Ascending aorta (tissue), 2 donors: ENCODE measurements at regions not wholly inside any gene's neighbourhood (a gene's known extent, or its start where the extent isn't known, plus 50 kb on each side); places are given as distances from the start of the nearest gene placed in this dataset.

ENCODE experiments used
- DNase-seq, 2 donors: peaks; one replicate each; pipeline ENCODE4 v3.0.0-alpha.2; 2019; ENCODE audit warnings: low spot score in 2 of 2
- H3K27ac ChIP-seq, 2 donors: fragments of 200-600 bp; sonication (generic); one replicate each; pipeline ENCODE4 v1.5.1; 2016 to 2017; ENCODE audit warnings: mild to moderate bottlenecking in 1 of 2
- H3K27me3 ChIP-seq: fragments of 200-600 bp; sonication (generic); one replicate; pipeline ENCODE4 v1.5.1; 2017
- H3K36me3 ChIP-seq, 2 donors: fragments of 200-600 bp; sonication (generic); one replicate each; pipeline ENCODE4 v1.5.1; 2016
- H3K4me1 ChIP-seq, 2 donors: fragments of 200-600 bp; sonication (generic); one replicate each; pipeline ENCODE4 v1.5.1; 2016 to 2017; ENCODE audit warnings: mild to moderate bottlenecking in 1 of 2
- H3K4me3 ChIP-seq, 2 donors: fragments of 200-600 bp; sonication (generic); one replicate each; pipeline ENCODE4 v1.5.1; 2016 to 2017; ENCODE audit warnings: mild to moderate bottlenecking in 1 of 2
- H3K9me3 ChIP-seq, 2 donors: fragments of 200-600 bp; sonication (generic); one replicate each; pipeline ENCODE4 v1.5.1; 2016
- CTCF ChIP-seq, 3 experiments: fragments of 200-600 bp in 2 of 3; fragments of 450-650 bp in 1 of 3; sonication (generic) in 2 of 3; IDR thresholded peaks; one replicate each; pipeline ENCODE4 v1.5.1; 2016 to 2019; ENCODE audit warnings: antibody characterized with exemption in 3 of 3, mild to moderate bottlenecking in 1 of 3, moderate library complexity in 1 of 3
- intact Hi-C: fragments of 100-400 bp; cut with DNase I; formaldehyde crosslinking; loops from one replicate; pipeline ENCODE4 v1.15.1; 2023

- no peaks in the 10 kb centered on the region for H3K36me3 ChIP-seq
- H3K27me3 ChIP-seq, result no peaks in the 10 kb centered on the region
- TF ChIP-seq CTCF (IDR thresholded peaks at IDR 0.05), result no peak
- H3K27ac ChIP-seq, result no peak overlapping the region
- H3K4me1 ChIP-seq, result peaks cover 3 to 4% of the 10 kb centered on the region in 2 donors
- no peak overlapping the region for H3K4me3 ChIP-seq
- DNase-seq, result peak in 1 of 2 donors; percentile 72
- no peaks in the 10 kb centered on the region for H3K9me3 ChIP-seq
- intact Hi-C loops, result no loop called here
These were observed 122.5 kb downstream of the PHLDA1 start for GRCh38 chr12:75908961-75909605.

- no peak overlapping the region for H3K27ac ChIP-seq
- peaks cover 3 to 4% of the 10 kb centered on the region in 2 donors for H3K4me1 ChIP-seq
- no peak overlapping the region for H3K4me3 ChIP-seq
- no peaks in the 10 kb centered on the region for H3K36me3 ChIP-seq
- H3K9me3 ChIP-seq, result no peaks in the 10 kb centered on the region
- intact Hi-C loops, result no loop called here
- no peak for DNase-seq
- H3K27me3 ChIP-seq, result no peaks in the 10 kb centered on the region
- TF ChIP-seq CTCF (IDR thresholded peaks at IDR 0.05), result no peak
These were observed 125.7 kb downstream of the PHLDA1 start for GRCh38 chr12:75905922-75906321.

GRCh38 chr12:75900781-75901254 is 130.8 kb downstream of the PHLDA1 start:
- no peak for TF ChIP-seq CTCF (IDR thresholded peaks at IDR 0.05)
- no peak for DNase-seq
- Histone ChIP-seq H3K27me3 (no peaks in the 10 kb centered on the region), H3K9me3 (no peaks in the 10 kb centered on the region), H3K4me3 (no peak overlapping the region), H3K4me1 (no peaks in the 10 kb centered on the region), H3K27ac (no peak overlapping the region), H3K36me3 (no peaks in the 10 kb centered on the region)
- intact Hi-C loops, result no loop called here

- Histone ChIP-seq H3K4me1 (no peaks in the 10 kb centered on the region), H3K27me3 (no peaks in the 10 kb centered on the region), H3K27ac (no peak overlapping the region), H3K4me3 (no peak overlapping the region), H3K36me3 (no peaks in the 10 kb centered on the region), H3K9me3 (no peaks in the 10 kb centered on the region)
- intact Hi-C loops, result no loop called here
- DNase-seq, result no peak
- no peak for TF ChIP-seq CTCF (IDR thresholded peaks at IDR 0.05)
These were observed 131.3 kb downstream of the PHLDA1 start for GRCh38 chr12:75900226-75900625.

- Histone ChIP-seq H3K36me3 (no peaks in the 10 kb centered on the region), H3K4me3 (no peak overlapping the region), H3K4me1 (no peaks in the 10 kb centered on the region), H3K27me3 (no peaks in the 10 kb centered on the region), H3K9me3 (no peaks in the 10 kb centered on the region), H3K27ac (no peak overlapping the region)
- DNase-seq, result no peak
- no peak for TF ChIP-seq CTCF (IDR thresholded peaks at IDR 0.05)
- intact Hi-C loops, result no loop called here
These were observed 136.4 kb downstream of the PHLDA1 start for GRCh38 chr12:75894965-75895754.
